ENCODE measurements at regions not wholly inside any gene's neighbourhood (a gene's known extent, or its start where the extent isn't known, plus 50 kb on each side); places are given as distances from the start of the nearest gene placed in this dataset.

DNA sequence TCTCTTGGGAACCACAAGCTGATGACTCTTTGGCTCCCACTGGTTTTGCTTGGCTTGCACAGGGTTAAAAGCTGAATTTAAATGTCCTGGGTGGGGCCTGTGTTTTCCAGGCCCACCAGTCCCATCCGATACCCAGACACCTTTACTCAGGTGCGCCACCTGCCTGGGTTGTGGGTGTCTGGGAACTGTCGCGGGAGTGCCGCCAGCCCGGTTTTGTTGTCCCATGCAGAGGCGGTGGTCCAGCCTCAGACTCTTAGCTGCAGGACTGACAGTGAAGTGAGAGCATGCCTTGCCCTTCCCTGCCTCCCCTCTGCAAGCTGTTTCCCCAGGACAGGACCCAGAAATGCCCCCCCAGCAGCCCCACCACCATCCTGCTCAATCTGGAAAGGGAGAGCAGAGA, 255.6 kb upstream of the ZNF32 start:
- Histone ChIP-seq H3K18ac (ENCODE audit: low read length) (no peak overlapping the region), H2BK5ac (ENCODE audit: low read length) (no peak overlapping the region), H3K27ac (replicated peaks; ENCODE audit: low read length) (no peak overlapping the region), H3K4me1 (ENCODE audit: control insufficient read depth in 2 of 2, insufficient read depth in 1 of 2, low read depth in 1 of 2, low read length in 2 of 2) (peaks cover 0 to 1% of the 10 kb centered on the region in 2 donors), H3K27me3 (ENCODE audit: control insufficient read depth in 3 of 3, insufficient read depth in 3 of 3, low read depth in 1 of 3, low read length in 3 of 3) (no peaks in the 10 kb centered on the region), H3K36me3 (replicated peaks in 1 of 2; ENCODE audit: control insufficient read depth in 2 of 2, insufficient read depth in 2 of 2, low read length in 2 of 2) (no peaks in the 10 kb centered on the region), H3K4ac (ENCODE audit: low read length) (no peak overlapping the region), H3K9ac (ENCODE audit: low read depth, low read length, poor library complexity) (no peak overlapping the region), H2BK12ac (ENCODE audit: low read length) (no peak overlapping the region), H3K79me1 (ENCODE audit: low read depth, low read length) (no peaks in the 10 kb centered on the region), H3K4me2 (ENCODE audit: insufficient read depth, low read length, poor library complexity, severe bottlenecking) (no peak overlapping the region), H2AFZ (ENCODE audit: low read length) (no peak overlapping the region), H3K23ac (ENCODE audit: low read depth, low read length, poor library complexity) (no peak overlapping the region), H3K14ac (ENCODE audit: low read length) (no peak overlapping the region), H4K8ac (ENCODE audit: low read depth, low read length) (no peak overlapping the region), H2BK15ac (ENCODE audit: low read length) (no peak overlapping the region), H2BK120ac (ENCODE audit: low read depth, low read length) (no peak overlapping the region), H3K4me3 (ENCODE audit: low read length in 2 of 2) (no peak overlapping the region), H2AK5ac (ENCODE audit: low read depth, low read length) (no peak overlapping the region), H3K9me3 (replicated peaks in 1 of 2; ENCODE audit: control insufficient read depth in 2 of 2, insufficient read depth in 1 of 2, low read depth in 1 of 2, low read length in 2 of 2) (no peaks in the 10 kb centered on the region), H4K91ac (ENCODE audit: low read depth, low read length, poor library complexity) (no peak overlapping the region)
- no CpG with 5 or more reads among the region's 7 CpGs for WGBS, 2 donors (ENCODE audit: extremely low coverage in 2 of 2, insufficient read length in 2 of 2, insufficient replicate concordance in 1 of 2)
- DNase-seq (ENCODE audit: low spot score), result no peak

DNA sequence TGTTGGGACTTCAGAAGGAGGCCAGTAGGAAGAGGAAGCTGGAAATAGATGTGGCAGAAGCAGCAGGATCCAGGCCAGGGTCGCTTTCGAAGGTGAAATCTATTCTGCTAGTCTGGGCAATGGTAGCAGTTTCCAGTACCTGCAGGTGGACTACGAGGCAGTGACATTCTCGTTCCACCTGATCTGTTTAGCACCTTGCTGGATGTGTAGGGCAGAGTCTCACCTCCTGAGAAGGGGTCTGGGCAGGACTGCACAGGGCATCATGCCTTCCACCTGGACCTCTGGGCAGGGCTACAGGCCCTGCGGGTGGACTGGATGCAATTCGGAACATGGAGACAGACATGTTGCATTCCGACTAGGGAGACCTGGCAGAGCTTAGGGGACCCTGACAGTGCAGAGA, 254.8 kb upstream of the ZNF32 start:
- H3K14ac ChIP-seq (ENCODE audit: low read length), result no peak overlapping the region
- no peak overlapping the region for H3K27ac ChIP-seq (replicated peaks; ENCODE audit: low read length)
- no peak overlapping the region for H2BK5ac ChIP-seq (ENCODE audit: low read length)
- no CpG with 5 or more reads among the region's 7 CpGs for WGBS, 2 donors (ENCODE audit: extremely low coverage in 2 of 2, insufficient read length in 2 of 2, insufficient replicate concordance in 1 of 2)
- H2BK120ac ChIP-seq (ENCODE audit: low read depth, low read length), result no peak overlapping the region
- DNase-seq (ENCODE audit: low spot score), result no peak
- H3K4me2 ChIP-seq (ENCODE audit: insufficient read depth, low read length, poor library complexity, severe bottlenecking), result no peak overlapping the region
- no peak overlapping the region for H3K9ac ChIP-seq (ENCODE audit: low read depth, low read length, poor library complexity)
- H3K9me3 ChIP-seq (replicated peaks in 1 of 2; ENCODE audit: control insufficient read depth in 2 of 2, insufficient read depth in 1 of 2, low read depth in 1 of 2, low read length in 2 of 2), result no peaks in the 10 kb centered on the region
- no peak overlapping the region for H3K23ac ChIP-seq (ENCODE audit: low read depth, low read length, poor library complexity)
- H2AFZ ChIP-seq (ENCODE audit: low read length), result no peak overlapping the region
- H3K27me3 ChIP-seq (ENCODE audit: control insufficient read depth in 3 of 3, insufficient read depth in 3 of 3, low read depth in 1 of 3, low read length in 3 of 3), result no peaks in the 10 kb centered on the region
- no peak overlapping the region for H2BK15ac ChIP-seq (ENCODE audit: low read length)
- H3K4me1 ChIP-seq (ENCODE audit: control insufficient read depth in 2 of 2, insufficient read depth in 1 of 2, low read depth in 1 of 2, low read length in 2 of 2), result peaks cover 0 to 1% of the 10 kb centered on the region in 2 donors
- no peak overlapping the region for H3K18ac ChIP-seq (ENCODE audit: low read length)
- H4K91ac ChIP-seq (ENCODE audit: low read depth, low read length, poor library complexity), result no peak overlapping the region
- H2AK5ac ChIP-seq (ENCODE audit: low read depth, low read length), result no peak overlapping the region
- no peak overlapping the region for H4K8ac ChIP-seq (ENCODE audit: low read depth, low read length)
- H3K4me3 ChIP-seq (ENCODE audit: low read length in 2 of 2), result no peak overlapping the region
- no peaks in the 10 kb centered on the region for H3K79me1 ChIP-seq (ENCODE audit: low read depth, low read length)
- H3K36me3 ChIP-seq (replicated peaks in 1 of 2; ENCODE audit: control insufficient read depth in 2 of 2, insufficient read depth in 2 of 2, low read length in 2 of 2), result no peaks in the 10 kb centered on the region
- H2BK12ac ChIP-seq (ENCODE audit: low read length), result no peak overlapping the region
- no peak overlapping the region for H3K4ac ChIP-seq (ENCODE audit: low read length)

DNA sequence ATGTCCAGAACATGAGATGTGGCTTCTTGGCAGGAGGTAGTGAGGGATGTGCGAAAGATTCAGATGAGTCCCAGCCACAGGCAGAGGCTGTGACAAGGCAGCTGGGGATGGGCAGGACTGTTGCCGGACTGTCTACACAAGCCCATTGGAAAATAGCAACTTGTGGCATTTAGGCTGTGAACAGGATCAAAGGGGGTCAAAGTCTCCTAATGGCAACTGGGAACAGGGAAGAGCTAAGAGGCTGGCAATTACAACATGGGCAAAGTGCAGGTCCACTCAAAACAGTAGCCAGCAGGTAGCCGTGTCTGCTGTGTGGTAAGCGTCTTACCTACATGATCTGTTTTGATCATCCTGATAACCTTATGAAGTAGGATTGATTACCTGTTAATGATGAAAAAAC, 254.2 kb upstream of the ZNF32 start:
- H3K27ac ChIP-seq (replicated peaks; ENCODE audit: low read length), result no peak overlapping the region
- H3K4me3 ChIP-seq (ENCODE audit: low read length in 2 of 2), result no peak overlapping the region
- no peak overlapping the region for H4K91ac ChIP-seq (ENCODE audit: low read depth, low read length, poor library complexity)
- no peak overlapping the region for H2BK5ac ChIP-seq (ENCODE audit: low read length)
- H2BK12ac ChIP-seq (ENCODE audit: low read length), result no peak overlapping the region
- no peak overlapping the region for H2AFZ ChIP-seq (ENCODE audit: low read length)
- no peak overlapping the region for H4K8ac ChIP-seq (ENCODE audit: low read depth, low read length)
- H3K4ac ChIP-seq (ENCODE audit: low read length), result no peak overlapping the region
- WGBS, 2 donors (ENCODE audit: extremely low coverage in 2 of 2, insufficient read length in 2 of 2, insufficient replicate concordance in 1 of 2), result no CpG with 5 or more reads among the region's 4 CpGs
- H2BK120ac ChIP-seq (ENCODE audit: low read depth, low read length), result no peak overlapping the region
- H2BK15ac ChIP-seq (ENCODE audit: low read length), result no peak overlapping the region
- no peaks in the 10 kb centered on the region for H3K9me3 ChIP-seq (replicated peaks in 1 of 2; ENCODE audit: control insufficient read depth in 2 of 2, insufficient read depth in 1 of 2, low read depth in 1 of 2, low read length in 2 of 2)
- no peaks in the 10 kb centered on the region for H3K36me3 ChIP-seq (replicated peaks in 1 of 2; ENCODE audit: control insufficient read depth in 2 of 2, insufficient read depth in 2 of 2, low read length in 2 of 2)
- no peak overlapping the region for H3K23ac ChIP-seq (ENCODE audit: low read depth, low read length, poor library complexity)
- no peak for DNase-seq (ENCODE audit: low spot score)
- H3K27me3 ChIP-seq (ENCODE audit: control insufficient read depth in 3 of 3, insufficient read depth in 3 of 3, low read depth in 1 of 3, low read length in 3 of 3), result no peaks in the 10 kb centered on the region
- no peak overlapping the region for H3K4me2 ChIP-seq (ENCODE audit: insufficient read depth, low read length, poor library complexity, severe bottlenecking)
- H3K79me1 ChIP-seq (ENCODE audit: low read depth, low read length), result no peaks in the 10 kb centered on the region
- no peak overlapping the region for H2AK5ac ChIP-seq (ENCODE audit: low read depth, low read length)
- H3K9ac ChIP-seq (ENCODE audit: low read depth, low read length, poor library complexity), result no peak overlapping the region
- no peak overlapping the region for H3K18ac ChIP-seq (ENCODE audit: low read length)
- no peak overlapping the region for H3K14ac ChIP-seq (ENCODE audit: low read length)
- peaks cover 0 to 1% of the 10 kb centered on the region in 2 donors for H3K4me1 ChIP-seq (ENCODE audit: control insufficient read depth in 2 of 2, insufficient read depth in 1 of 2, low read depth in 1 of 2, low read length in 2 of 2)

DNA sequence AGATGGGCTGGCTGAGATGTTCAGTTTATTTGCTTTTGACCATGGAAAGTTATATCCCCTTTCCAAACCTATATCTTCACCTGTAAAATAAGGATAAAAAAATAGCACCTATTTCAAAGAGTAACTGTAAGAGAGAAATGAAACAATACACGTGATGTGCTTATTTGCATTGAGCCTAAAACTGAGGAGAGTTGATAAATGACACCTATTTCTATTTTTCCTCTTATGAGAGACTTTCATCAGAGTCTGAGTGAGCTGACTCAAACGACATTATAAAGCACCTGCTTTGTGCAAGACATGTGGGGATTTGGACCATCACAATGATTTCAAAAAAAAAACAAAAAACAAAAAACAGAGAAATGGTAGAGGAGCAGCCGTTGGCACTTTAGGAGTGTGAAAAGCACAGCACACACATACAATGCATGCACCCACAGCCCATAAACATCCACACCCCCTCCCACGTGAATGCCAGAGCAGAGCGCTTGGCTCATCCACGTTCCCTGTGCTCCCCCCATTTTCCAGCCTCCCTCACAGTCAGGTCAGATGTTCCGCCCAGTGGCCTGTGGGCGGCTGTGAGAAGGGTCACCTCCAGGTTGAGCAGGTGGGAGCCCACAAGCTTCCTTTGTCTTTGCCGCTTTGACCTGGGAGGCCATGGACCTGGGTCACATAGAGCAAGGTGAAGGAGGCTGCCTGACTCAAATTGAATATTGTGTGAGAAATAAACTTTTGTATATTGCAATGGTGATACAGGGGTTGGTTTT, 253.2 kb upstream of the ZNF32 start:
- H3K14ac ChIP-seq (ENCODE audit: low read length), result no peak overlapping the region
- H3K36me3 ChIP-seq (replicated peaks in 1 of 2; ENCODE audit: control insufficient read depth in 2 of 2, insufficient read depth in 2 of 2, low read length in 2 of 2), result no peaks in the 10 kb centered on the region
- no peak for DNase-seq (ENCODE audit: low spot score)
- no peak overlapping the region for H2AFZ ChIP-seq (ENCODE audit: low read length)
- H2BK120ac ChIP-seq (ENCODE audit: low read depth, low read length), result no peak overlapping the region
- H3K18ac ChIP-seq (ENCODE audit: low read length), result no peak overlapping the region
- no peak overlapping the region for H3K27ac ChIP-seq (replicated peaks; ENCODE audit: low read length)
- no peak overlapping the region for H2BK15ac ChIP-seq (ENCODE audit: low read length)
- H2AK5ac ChIP-seq (ENCODE audit: low read depth, low read length), result no peak overlapping the region
- peaks cover 0 to 1% of the 10 kb centered on the region in 2 donors for H3K4me1 ChIP-seq (ENCODE audit: control insufficient read depth in 2 of 2, insufficient read depth in 1 of 2, low read depth in 1 of 2, low read length in 2 of 2)
- no peak overlapping the region for H4K91ac ChIP-seq (ENCODE audit: low read depth, low read length, poor library complexity)
- no peaks in the 10 kb centered on the region for H3K79me1 ChIP-seq (ENCODE audit: low read depth, low read length)
- no peak overlapping the region for H3K23ac ChIP-seq (ENCODE audit: low read depth, low read length, poor library complexity)
- H3K4me2 ChIP-seq (ENCODE audit: insufficient read depth, low read length, poor library complexity, severe bottlenecking), result no peak overlapping the region
- no CpG with 5 or more reads among the region's 9 CpGs for WGBS, 2 donors (ENCODE audit: extremely low coverage in 2 of 2, insufficient read length in 2 of 2, insufficient replicate concordance in 1 of 2)
- H4K8ac ChIP-seq (ENCODE audit: low read depth, low read length), result no peak overlapping the region
- no peaks in the 10 kb centered on the region for H3K9me3 ChIP-seq (replicated peaks in 1 of 2; ENCODE audit: control insufficient read depth in 2 of 2, insufficient read depth in 1 of 2, low read depth in 1 of 2, low read length in 2 of 2)
- no peaks in the 10 kb centered on the region for H3K27me3 ChIP-seq (ENCODE audit: control insufficient read depth in 3 of 3, insufficient read depth in 3 of 3, low read depth in 1 of 3, low read length in 3 of 3)
- H2BK5ac ChIP-seq (ENCODE audit: low read length), result no peak overlapping the region
- H3K4ac ChIP-seq (ENCODE audit: low read length), result no peak overlapping the region
- no peak overlapping the region for H2BK12ac ChIP-seq (ENCODE audit: low read length)
- H3K9ac ChIP-seq (ENCODE audit: low read depth, low read length, poor library complexity), result no peak overlapping the region
- H3K4me3 ChIP-seq (ENCODE audit: low read length in 2 of 2), result no peak overlapping the region
